ENCODE measurements at regions not wholly inside any gene's neighbourhood (a gene's known extent, or its start where the extent isn't known, plus 50 kb on each side); places are given as distances from the start of the nearest gene placed in this dataset.

DNA sequence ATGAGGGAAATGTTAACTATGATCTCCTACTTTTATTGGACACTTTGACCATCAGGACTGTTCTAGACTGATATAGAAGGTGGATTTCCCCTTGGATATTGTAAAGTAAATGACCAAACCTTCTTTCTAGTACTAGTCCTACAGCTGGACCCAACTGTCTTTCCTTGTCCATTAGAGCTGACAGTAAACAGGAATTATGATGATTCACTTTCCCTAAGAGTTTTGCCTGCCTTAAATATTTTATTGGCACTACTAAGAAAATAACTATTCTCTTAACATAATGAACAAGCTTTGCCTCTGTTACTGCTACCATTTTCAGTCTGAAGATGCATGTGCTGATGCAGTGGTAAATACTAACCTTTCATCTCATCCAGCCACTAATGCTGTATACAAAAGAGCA lies 915.4 kb downstream of the CENPC start:
- ATAC-seq (no peak), FAIRE-seq (no peak), DNase-seq (ENCODE audit: low spot score) (no peak)
- CTCF ChIA-PET (ENCODE audit: low intra/inter-chr PET ratio, low total read pairs) = no interaction called here
- H3K79me2 ChIP-seq (ENCODE audit: insufficient read depth, low read length) = no peaks in the 10 kb centered on the region
- no peaks in the 10 kb centered on the region for H3K4me1 ChIP-seq (ENCODE audit: insufficient read depth, low read length)
- in situ Hi-C loops (cut with HindIII; ENCODE audit: extremely low pct_ligation_motif_present, low pct_unique_long_range_greater_than_20kb) (no loop called here), intact Hi-C loops (cut with micrococcal nuclease; ENCODE audit: unreplicated experiment) (no loop called here)
- H3K4me2 ChIP-seq (ENCODE audit: low read depth, low read length) = no peak overlapping the region
- BruUV-seq (replicated peaks) = no TSS peak
- no peaks in the 10 kb centered on the region for H3K27me3 ChIP-seq (ENCODE audit: control insufficient read depth in 1 of 2, insufficient read depth in 2 of 2, low read length in 2 of 2)
- no peaks in the 10 kb centered on the region for H4K20me1 ChIP-seq (ENCODE audit: insufficient read depth, low read length)
- no peak overlapping the region for H3K27ac ChIP-seq (ENCODE audit: extremely low read length, insufficient read depth, low read length)
- POLR2A ChIA-PET = no interaction called here
- TF ChIP-seq EEA1 (CRISPR knock-in tag; IDR thresholded peaks at IDR 0.05; ENCODE audit: borderline replicate concordance) (no peak), ZNF264 (CRISPR knock-in tag; IDR thresholded peaks at IDR 0.05) (no peak), ZNF10 (CRISPR knock-in tag; IDR thresholded peaks at IDR 0.05; ENCODE audit: borderline replicate concordance, low read depth) (no peak), ZNF20 (CRISPR knock-in tag; IDR thresholded peaks at IDR 0.05) (no peak), U2AF2 (IDR thresholded peaks at IDR 0.05; ENCODE audit: low read depth, low read length) (no peak)
- no peak overlapping the region for H3K9ac ChIP-seq (ENCODE audit: insufficient read depth, low read depth, low read length)
- no peaks in the 10 kb centered on the region for H3K9me3 ChIP-seq (ENCODE audit: low read length)
- H3K36me3 ChIP-seq (replicated peaks in 1 of 2; ENCODE audit: control insufficient read depth in 1 of 2, insufficient read depth in 2 of 2, low read length in 2 of 2) = no peaks in the 10 kb centered on the region
- no peak overlapping the region for H2AFZ ChIP-seq (ENCODE audit: low read length)
- H3K4me3 ChIP-seq (replicated peaks in 1 of 3; ENCODE audit: insufficient read depth in 1 of 3, low read depth in 2 of 3, low read length in 3 of 3) = no peak overlapping the region

DNA sequence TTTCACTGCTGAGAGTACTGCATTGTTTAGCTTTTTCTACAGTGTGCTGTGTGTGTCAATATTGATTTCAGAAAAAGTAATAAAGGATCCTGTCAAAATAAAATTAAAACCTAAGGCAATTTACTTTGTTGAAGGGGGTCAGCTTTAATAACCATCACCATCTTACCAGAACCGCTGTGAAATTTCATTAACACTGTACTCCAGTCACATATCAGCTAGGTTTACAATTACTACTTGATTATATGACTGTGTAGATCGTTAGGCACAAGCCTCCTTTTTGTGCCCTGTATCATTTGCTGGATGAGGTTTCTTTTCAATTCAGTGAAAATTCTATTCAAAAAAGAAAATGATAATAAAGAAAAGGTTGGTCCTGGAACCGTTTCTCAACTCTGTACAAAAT lies 917.2 kb downstream of the CENPC start:
- in situ Hi-C loops (cut with HindIII; ENCODE audit: extremely low pct_ligation_motif_present, low pct_unique_long_range_greater_than_20kb) (no loop called here), intact Hi-C loops (cut with micrococcal nuclease; ENCODE audit: unreplicated experiment) (no loop called here)
- DNase-seq (ENCODE audit: low spot score) (no peak), FAIRE-seq (no peak), ATAC-seq (no peak)
- ChIA-PET POLR2A (no interaction called here), CTCF (ENCODE audit: low intra/inter-chr PET ratio, low total read pairs) (no interaction called here)
- Histone ChIP-seq H3K4me1 (ENCODE audit: insufficient read depth, low read length) (no peaks in the 10 kb centered on the region), H3K27me3 (ENCODE audit: control insufficient read depth in 1 of 2, insufficient read depth in 2 of 2, low read length in 2 of 2) (no peaks in the 10 kb centered on the region), H4K20me1 (ENCODE audit: insufficient read depth, low read length) (no peaks in the 10 kb centered on the region), H3K4me2 (ENCODE audit: low read depth, low read length) (no peak overlapping the region), H2AFZ (ENCODE audit: low read length) (no peak overlapping the region), H3K9ac (ENCODE audit: insufficient read depth, low read depth, low read length) (no peak overlapping the region), H3K27ac (ENCODE audit: extremely low read length, insufficient read depth, low read length) (no peak overlapping the region), H3K36me3 (replicated peaks in 1 of 2; ENCODE audit: control insufficient read depth in 1 of 2, insufficient read depth in 2 of 2, low read length in 2 of 2) (no peaks in the 10 kb centered on the region), H3K9me3 (ENCODE audit: low read length) (no peaks in the 10 kb centered on the region), H3K79me2 (ENCODE audit: insufficient read depth, low read length) (no peaks in the 10 kb centered on the region), H3K4me3 (replicated peaks in 1 of 3; ENCODE audit: insufficient read depth in 1 of 3, low read depth in 2 of 3, low read length in 3 of 3) (no peak overlapping the region)
- under 1% methylated on average over 3 of the region's 3 CpGs for WGBS (ENCODE audit: low lambda C conversion rate)
- TF ChIP-seq ZNF572 (CRISPR knock-in tag; IDR thresholded peaks at IDR 0.05) (no peak), ZNF235 (CRISPR knock-in tag; IDR thresholded peaks at IDR 0.05; ENCODE audit: borderline replicate concordance) (no peak), HHEX (CRISPR knock-in tag; IDR thresholded peaks at IDR 0.05) (no peak), FOXK2 (IDR thresholded peaks at IDR 0.05) (no peak), NCOA1 (CRISPR knock-in tag; IDR thresholded peaks at IDR 0.05) (no peak), ZNF790 (CRISPR knock-in tag; IDR thresholded peaks at IDR 0.05; ENCODE audit: borderline replicate concordance) (no peak), TBX3 (IDR thresholded peaks at IDR 0.05; ENCODE audit: borderline replicate concordance) (no peak), ZMAT5 (CRISPR knock-in tag; IDR thresholded peaks at IDR 0.05; ENCODE audit: borderline replicate concordance, low read depth) (no peak)
- TF ChIP-seq, protein P1, sequence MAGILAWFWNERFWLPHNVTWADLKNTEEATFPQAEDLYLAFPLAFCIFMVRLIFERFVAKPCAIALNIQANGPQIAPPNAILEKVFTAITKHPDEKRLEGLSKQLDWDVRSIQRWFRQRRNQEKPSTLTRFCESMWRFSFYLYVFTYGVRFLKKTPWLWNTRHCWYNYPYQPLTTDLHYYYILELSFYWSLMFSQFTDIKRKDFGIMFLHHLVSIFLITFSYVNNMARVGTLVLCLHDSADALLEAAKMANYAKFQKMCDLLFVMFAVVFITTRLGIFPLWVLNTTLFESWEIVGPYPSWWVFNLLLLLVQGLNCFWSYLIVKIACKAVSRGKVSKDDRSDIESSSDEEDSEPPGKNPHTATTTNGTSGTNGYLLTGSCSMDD (CRISPR knock-in tag; IDR thresholded peaks at IDR 0.05) = no peak
- BruUV-seq (replicated peaks) = no TSS peak

Data from HepG2 (cell line).